GM12892 (cell line): ENCODE measurements at regions not wholly inside any gene's neighbourhood (a gene's known extent, or its start where the extent isn't known, plus 50 kb on each side); places are given as distances from the start of the nearest gene placed in this dataset.

ENCODE experiments used
- DNase-seq: peaks from one replicate; pipeline ENCODE4 v3.0.0; 2011; ENCODE audit not compliant: insufficient read length
- FAIRE-seq: peaks from 2 replicates; lab custom pipeline; 2011; peaks lifted over from hg19 to GRCh38; lab: Jason Lieb, UNC
- POLR2A ChIP-seq: IDR thresholded peaks from 2 replicates; pipeline ENCODE4 v1.6.1; 2011; ENCODE audit warnings: low read depth, low read length, control low read depth
- POLR2AphosphoS5 ChIP-seq: IDR thresholded peaks from 2 replicates; pipeline ENCODE4 v1.6.1; 2011; ENCODE audit warnings: low read depth, low read length, control low read depth
- TAF1 ChIP-seq: IDR thresholded peaks from 2 replicates; pipeline ENCODE4 v1.6.1; 2011; ENCODE audit warnings: low read depth, mild to moderate bottlenecking, control low read depth, low read length, borderline replicate concordance

DNA sequence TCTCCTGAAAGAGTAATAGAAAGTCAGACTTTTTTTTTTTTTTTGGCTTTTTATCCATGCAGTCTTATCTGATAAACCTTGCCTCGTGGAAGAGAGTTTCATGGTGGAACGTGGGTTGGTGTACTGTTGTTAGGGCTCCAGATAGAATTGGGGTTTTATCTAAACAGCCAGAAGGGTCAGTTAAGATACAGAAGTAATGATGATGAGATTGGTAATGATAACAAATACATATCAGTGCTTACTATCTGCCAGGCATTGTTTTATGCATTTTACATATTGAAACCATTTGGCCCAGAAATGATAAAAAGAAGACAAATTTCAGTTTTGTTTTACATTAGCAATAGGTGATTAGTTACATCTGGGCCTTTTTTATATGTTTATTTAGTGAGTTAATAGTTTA lies 372.8 kb upstream of the PRICKLE1 start:
- DNase-seq (no peak), FAIRE-seq (no peak)
- TF ChIP-seq POLR2A (no peak), POLR2AphosphoS5 (no peak), TAF1 (no peak)

GRCh38 chr12:42961395-42961794 lies 371.8 kb upstream of the PRICKLE1 start:
- FAIRE-seq = no peak

GRCh38 chr12:42960087-42960527 lies 370.6 kb upstream of the PRICKLE1 start:
- no peak for TF ChIP-seq POLR2AphosphoS5
- no peak for TF ChIP-seq POLR2A
- no peak for DNase-seq
- no peak for FAIRE-seq

More at GRCh38 chr12:42961395-42961794, 371.8 kb upstream of the PRICKLE1 start:
- no peak for DNase-seq
- TF ChIP-seq POLR2AphosphoS5 (no peak), POLR2A (no peak), TAF1 (no peak)

GRCh38 chr12:42958291-42958674 lies 368.7 kb upstream of the PRICKLE1 start:
- DNase-seq (no peak), FAIRE-seq (no peak)
- TF ChIP-seq POLR2AphosphoS5 = no peak
- TF ChIP-seq POLR2A = no peak
- TF ChIP-seq TAF1 = no peak

- TF ChIP-seq TAF1 = no peak
- FAIRE-seq (no peak), DNase-seq (no peak)
These were observed 368.2 kb upstream of the PRICKLE1 start for GRCh38 chr12:42957561-42958290.

- no peak for FAIRE-seq
- DNase-seq = no peak
- TF ChIP-seq POLR2A (no peak), POLR2AphosphoS5 (no peak), TAF1 (no peak)
These were observed 367.6 kb upstream of the PRICKLE1 start for GRCh38 chr12:42957136-42957535.

GRCh38 chr12:42953021-42953420 lies 363.5 kb upstream of the PRICKLE1 start:
- FAIRE-seq (no peak), DNase-seq (no peak)
- TF ChIP-seq POLR2A = no peak

- TF ChIP-seq POLR2AphosphoS5 = no peak
- no peak for TF ChIP-seq POLR2A
- no peak for TF ChIP-seq TAF1
- DNase-seq (no peak), FAIRE-seq (no peak)
These were observed 357.4 kb upstream of the PRICKLE1 start for GRCh38 chr12:42946871-42947381.

DNA sequence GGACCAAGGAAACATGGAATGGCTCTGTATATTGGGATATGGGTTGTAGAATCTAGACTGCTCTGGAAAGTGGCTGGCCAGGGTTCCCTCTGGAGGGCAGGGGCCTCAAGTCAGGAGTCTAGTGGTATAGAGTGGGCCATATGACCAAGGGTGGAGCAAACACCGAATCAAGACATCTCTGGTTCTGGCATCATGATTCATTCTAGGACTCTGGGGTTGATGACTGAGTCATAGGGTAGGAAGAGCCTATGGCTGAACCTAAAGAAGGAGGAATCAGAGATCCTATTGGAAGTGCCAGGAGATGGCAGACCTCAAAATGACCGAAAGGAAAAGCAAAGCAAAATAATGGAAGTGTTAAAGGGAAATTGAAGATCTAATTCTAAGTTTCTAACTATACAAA lies 356.4 kb upstream of the PRICKLE1 start:
- no peak for FAIRE-seq
- DNase-seq = no peak
- TF ChIP-seq POLR2A (no peak), TAF1 (no peak), POLR2AphosphoS5 (no peak)

GRCh38 chr12:42944516-42944915 lies 355.0 kb upstream of the PRICKLE1 start:
- DNase-seq (no peak), FAIRE-seq (no peak)

DNA sequence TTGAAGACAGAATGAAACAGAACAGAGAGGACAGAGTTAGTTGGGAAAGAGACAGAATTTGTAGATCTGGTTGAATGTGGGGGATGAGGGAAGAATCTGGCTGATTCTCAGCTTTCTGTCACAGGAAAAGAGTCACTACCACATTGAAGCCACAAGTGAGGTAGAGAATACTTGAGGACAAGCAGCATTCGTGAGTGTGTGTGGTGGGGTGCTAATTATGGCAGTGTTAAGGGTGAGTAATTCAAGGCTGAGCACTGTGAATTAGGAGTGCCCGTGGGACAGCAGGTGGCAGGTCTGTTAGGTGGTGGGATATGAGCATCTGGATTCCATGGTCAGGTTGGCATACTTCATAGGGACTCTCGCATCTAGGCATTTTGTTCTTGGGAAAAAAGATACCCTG lies 347.4 kb upstream of the PRICKLE1 start:
- DNase-seq (no peak), FAIRE-seq (no peak)
- TF ChIP-seq POLR2AphosphoS5 = no peak
- TF ChIP-seq TAF1 = no peak
- TF ChIP-seq POLR2A = no peak

More at GRCh38 chr12:42944516-42944915, 355.0 kb upstream of the PRICKLE1 start:
- no peak for TF ChIP-seq POLR2A
- no peak for TF ChIP-seq POLR2AphosphoS5
- TF ChIP-seq TAF1 = no peak

DNA sequence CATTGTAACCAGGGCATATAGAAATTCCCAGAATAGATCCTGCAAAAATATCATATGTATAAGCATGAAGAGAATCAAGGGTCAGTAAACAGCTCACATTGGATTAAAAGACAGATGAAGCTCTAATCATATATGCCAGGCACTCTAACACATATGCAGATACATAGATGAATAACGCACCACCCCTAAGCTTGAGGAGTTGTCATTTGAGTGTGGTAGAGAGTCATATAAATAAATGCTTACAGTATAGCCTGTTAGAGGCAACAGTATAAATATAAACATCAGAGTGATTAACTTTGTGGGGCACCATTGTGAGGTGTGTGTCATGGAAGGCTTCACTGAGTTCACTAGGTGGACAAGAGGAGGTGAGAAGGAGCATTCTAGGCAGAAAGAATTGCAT lies 346.7 kb upstream of the PRICKLE1 start:
- TF ChIP-seq TAF1 = no peak
- TF ChIP-seq POLR2A = no peak
- no peak for TF ChIP-seq POLR2AphosphoS5
- FAIRE-seq = no peak
- DNase-seq = no peak
